Fibroblast of pulmonary artery (primary cell): ENCODE measurements at regions not wholly inside any gene's neighbourhood (a gene's known extent, or its start where the extent isn't known, plus 50 kb on each side); places are given as distances from the start of the nearest gene placed in this dataset.

Experiments
- DNase-seq: peaks from one replicate; pipeline ENCODE4 v3.0.0-alpha.2; 2010; ENCODE audit warnings: low read depth
- H3K4me3 ChIP-seq: replicated peaks from 2 replicates; pipeline ENCODE4 v1.5.1; 2011; ENCODE audit warnings: low read depth, mild to moderate bottlenecking, control low read depth, low read length, moderate library complexity
- TF ChIP-seq, protein P1 (sequence below): IDR thresholded peaks from 2 replicates; pipeline ENCODE4 v1.5.1; 2011; ENCODE audit warnings: mild to moderate bottlenecking, control low read depth, low read length, inconsistent platforms; ENCODE audit errors: missing control alignments

DNA sequence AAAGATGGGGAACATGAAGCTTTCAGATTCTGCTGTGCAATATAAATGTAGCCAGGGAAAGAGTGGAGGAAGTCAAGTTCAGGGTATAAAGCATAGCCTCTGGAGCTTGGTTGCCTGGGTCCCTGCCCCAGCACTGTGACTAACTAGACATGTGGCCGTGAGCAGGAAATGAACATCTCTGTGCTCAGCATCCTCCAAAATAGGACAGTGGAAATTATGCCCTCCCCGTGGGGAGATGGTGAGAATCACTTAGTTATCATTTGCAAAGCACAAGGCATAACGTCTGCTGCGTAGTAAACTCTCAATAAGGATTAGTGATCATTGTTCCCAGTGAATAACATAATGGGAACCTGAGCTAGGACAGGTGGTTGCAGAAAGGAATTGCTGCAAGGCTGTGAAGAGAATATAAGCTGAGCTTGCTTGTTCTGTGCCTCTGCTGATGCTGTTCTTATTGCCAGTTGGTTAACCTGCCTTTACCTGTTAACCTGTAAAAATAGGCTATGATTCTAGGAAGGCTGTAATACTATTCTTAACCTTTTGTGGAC is 441.0 kb downstream of the COG6 start:
- TF ChIP-seq, protein P1, sequence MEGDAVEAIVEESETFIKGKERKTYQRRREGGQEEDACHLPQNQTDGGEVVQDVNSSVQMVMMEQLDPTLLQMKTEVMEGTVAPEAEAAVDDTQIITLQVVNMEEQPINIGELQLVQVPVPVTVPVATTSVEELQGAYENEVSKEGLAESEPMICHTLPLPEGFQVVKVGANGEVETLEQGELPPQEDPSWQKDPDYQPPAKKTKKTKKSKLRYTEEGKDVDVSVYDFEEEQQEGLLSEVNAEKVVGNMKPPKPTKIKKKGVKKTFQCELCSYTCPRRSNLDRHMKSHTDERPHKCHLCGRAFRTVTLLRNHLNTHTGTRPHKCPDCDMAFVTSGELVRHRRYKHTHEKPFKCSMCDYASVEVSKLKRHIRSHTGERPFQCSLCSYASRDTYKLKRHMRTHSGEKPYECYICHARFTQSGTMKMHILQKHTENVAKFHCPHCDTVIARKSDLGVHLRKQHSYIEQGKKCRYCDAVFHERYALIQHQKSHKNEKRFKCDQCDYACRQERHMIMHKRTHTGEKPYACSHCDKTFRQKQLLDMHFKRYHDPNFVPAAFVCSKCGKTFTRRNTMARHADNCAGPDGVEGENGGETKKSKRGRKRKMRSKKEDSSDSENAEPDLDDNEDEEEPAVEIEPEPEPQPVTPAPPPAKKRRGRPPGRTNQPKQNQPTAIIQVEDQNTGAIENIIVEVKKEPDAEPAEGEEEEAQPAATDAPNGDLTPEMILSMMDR = no peak
- H3K4me3 ChIP-seq = no peak overlapping the region
- DNase-seq = no peak

- TF ChIP-seq, protein P1 = no peak
- DNase-seq = no peak
- no peak overlapping the region for H3K4me3 ChIP-seq
Measured at GRCh38 chr13:40098246-40098645, 442.8 kb downstream of the COG6 start.

GRCh38 chr13:40101708-40102359 is 446.4 kb downstream of the COG6 start:
- H3K4me3 ChIP-seq = no peak overlapping the region
- TF ChIP-seq, protein P1 = no peak
- no peak for DNase-seq

GRCh38 chr13:40102360-40102727 is 446.9 kb downstream of the COG6 start:
- DNase-seq = no peak
- H3K4me3 ChIP-seq = no peak overlapping the region
- TF ChIP-seq, protein P1 = no peak

GRCh38 chr13:40102854-40103253 is 447.4 kb downstream of the COG6 start:
- TF ChIP-seq, protein P1 = no peak
- no peak overlapping the region for H3K4me3 ChIP-seq
- peak; percentile 90 for DNase-seq

DNA sequence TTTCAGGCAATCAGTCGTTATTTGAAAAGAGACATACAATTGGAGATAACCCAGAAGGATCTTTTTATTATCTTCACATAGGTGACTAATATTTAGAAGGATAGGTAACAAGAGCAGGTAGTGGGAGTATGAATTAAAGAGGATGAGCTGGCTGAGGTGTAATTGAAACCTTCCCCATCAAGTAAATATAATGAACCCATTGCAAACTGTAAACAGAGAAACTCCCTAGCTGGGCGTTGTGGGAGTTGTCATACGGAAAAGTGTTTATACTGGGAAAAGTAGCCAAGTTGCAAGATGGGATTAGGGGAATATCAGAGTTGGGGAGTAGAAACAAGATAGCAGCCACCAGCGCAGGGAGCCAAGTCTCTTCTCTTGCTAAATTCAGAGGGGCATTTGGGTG is 448.4 kb downstream of the COG6 start:
- H3K4me3 ChIP-seq = no peak overlapping the region
- TF ChIP-seq, protein P1 = no peak
- no peak for DNase-seq

DNA sequence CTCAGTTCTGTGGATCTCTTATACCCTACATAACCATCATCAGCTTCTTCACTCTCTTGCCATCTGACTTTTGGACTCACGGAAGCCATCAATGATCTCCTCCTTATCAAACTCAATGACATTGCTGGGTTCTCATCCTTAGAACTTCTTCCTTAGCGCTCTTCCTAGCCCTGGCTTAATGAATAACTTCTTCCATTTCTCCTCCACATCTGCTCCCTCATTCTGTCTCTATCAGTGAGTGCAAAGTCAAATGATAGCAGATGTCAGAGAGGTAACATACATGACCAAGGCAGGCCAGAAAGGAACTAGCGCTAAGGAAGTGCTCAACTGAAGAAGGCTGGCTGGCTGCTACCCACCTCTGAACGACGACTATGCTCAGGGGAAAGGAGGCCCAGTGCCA is 449.8 kb downstream of the COG6 start:
- H3K4me3 ChIP-seq = no peak overlapping the region
- DNase-seq = no peak
- TF ChIP-seq, protein P1 = no peak
